Fibroblast of pulmonary artery (primary cell): ENCODE measurements at regions not wholly inside any gene's neighbourhood (a gene's known extent, or its start where the extent isn't known, plus 50 kb on each side); places are given as distances from the start of the nearest gene placed in this dataset.

ENCODE experiments used
- DNase-seq: peaks from one replicate; pipeline ENCODE4 v3.0.0-alpha.2; 2010; ENCODE audit warnings: low read depth
- H3K4me3 ChIP-seq: replicated peaks from 2 replicates; pipeline ENCODE4 v1.5.1; 2011; ENCODE audit warnings: low read depth, mild to moderate bottlenecking, control low read depth, low read length, moderate library complexity
- TF ChIP-seq, protein P1 (sequence below): IDR thresholded peaks from 2 replicates; pipeline ENCODE4 v1.5.1; 2011; ENCODE audit warnings: mild to moderate bottlenecking, control low read depth, low read length, inconsistent platforms; ENCODE audit errors: missing control alignments

DNA sequence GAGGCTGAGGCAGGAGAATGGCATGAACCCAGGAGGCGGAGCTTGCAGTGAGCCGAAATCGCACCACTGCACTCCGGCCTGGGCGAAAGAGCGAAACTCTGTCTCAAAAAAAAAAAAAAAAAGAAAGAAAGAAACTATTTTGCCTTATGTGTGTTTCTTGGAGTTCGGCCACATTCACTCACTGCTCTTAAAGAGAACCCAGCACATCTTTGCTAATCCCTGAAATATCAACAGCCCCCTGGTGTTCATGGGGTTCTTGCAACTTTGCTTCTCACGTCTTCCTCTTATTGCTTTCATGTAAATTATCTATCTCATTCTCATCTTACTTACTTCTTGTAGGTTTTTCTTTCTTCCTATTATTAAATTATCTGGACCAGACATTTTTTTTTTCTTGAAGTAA, 126.3 kb upstream of the ASTN2 start:
- no peak for DNase-seq
- no peak overlapping the region for H3K4me3 ChIP-seq
- TF ChIP-seq, protein P1, sequence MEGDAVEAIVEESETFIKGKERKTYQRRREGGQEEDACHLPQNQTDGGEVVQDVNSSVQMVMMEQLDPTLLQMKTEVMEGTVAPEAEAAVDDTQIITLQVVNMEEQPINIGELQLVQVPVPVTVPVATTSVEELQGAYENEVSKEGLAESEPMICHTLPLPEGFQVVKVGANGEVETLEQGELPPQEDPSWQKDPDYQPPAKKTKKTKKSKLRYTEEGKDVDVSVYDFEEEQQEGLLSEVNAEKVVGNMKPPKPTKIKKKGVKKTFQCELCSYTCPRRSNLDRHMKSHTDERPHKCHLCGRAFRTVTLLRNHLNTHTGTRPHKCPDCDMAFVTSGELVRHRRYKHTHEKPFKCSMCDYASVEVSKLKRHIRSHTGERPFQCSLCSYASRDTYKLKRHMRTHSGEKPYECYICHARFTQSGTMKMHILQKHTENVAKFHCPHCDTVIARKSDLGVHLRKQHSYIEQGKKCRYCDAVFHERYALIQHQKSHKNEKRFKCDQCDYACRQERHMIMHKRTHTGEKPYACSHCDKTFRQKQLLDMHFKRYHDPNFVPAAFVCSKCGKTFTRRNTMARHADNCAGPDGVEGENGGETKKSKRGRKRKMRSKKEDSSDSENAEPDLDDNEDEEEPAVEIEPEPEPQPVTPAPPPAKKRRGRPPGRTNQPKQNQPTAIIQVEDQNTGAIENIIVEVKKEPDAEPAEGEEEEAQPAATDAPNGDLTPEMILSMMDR: no peak

DNA sequence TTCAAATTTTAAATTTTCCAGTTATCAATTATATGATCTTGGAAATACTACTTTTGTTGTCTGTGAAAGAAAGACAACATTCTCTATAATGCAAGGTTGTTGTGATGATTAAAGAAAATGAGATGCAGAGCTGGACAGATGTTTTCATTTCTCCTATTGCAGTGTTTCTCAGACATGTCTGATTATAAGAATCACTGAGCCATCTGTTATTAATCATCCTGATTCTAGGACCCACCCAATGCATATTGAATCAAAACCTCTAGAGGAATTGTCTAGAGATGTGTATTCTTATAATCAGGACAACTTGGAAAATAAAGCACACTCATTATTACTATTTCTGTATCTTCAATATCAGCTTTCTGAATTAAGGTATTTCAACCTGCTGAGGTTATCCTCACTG, 121.1 kb upstream of the ASTN2 start:
- H3K4me3 ChIP-seq: no peak overlapping the region
- TF ChIP-seq, protein P1: no peak
- no peak for DNase-seq

DNA sequence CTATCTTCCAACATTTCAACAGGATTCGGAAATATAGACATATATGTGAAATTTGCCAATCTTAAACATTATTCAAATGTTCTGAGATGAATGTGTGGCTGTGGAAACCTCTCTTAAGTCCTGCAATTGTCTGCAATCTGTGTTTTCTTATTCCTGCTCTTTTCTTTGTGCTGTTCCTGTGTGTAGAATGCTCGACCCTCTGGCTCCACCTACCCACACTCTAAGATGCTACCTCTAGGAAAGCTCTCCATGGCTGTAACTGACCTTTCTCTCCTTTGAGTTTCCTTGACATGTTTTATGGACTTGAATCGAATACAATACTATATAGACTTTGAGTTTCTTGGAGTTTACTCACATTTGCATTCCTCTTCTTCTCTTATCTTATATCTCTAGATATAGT, 120.6 kb upstream of the ASTN2 start:
- no peak overlapping the region for H3K4me3 ChIP-seq
- TF ChIP-seq, protein P1: no peak
- DNase-seq: no peak

DNA sequence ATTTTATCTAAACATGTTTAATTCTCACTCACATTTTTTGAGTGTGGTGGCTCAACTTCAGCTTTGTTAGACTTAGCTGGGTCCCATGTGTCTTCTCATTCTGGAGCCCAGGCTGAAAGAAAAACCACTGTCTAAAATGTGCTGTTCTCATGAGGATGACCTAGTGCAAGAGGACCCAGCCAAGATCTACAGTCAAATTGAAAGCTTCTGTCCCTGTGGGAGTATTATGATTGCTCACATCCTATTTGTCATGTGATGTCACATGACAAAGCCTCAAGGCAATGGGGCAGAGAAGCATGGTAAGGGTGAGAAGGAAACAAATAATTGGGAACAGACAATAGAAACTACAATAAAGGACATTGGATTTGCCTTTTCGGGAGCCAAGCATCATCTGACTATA, 113.4 kb upstream of the ASTN2 start:
- DNase-seq: no peak
- TF ChIP-seq, protein P1: no peak
- no peak overlapping the region for H3K4me3 ChIP-seq

DNA sequence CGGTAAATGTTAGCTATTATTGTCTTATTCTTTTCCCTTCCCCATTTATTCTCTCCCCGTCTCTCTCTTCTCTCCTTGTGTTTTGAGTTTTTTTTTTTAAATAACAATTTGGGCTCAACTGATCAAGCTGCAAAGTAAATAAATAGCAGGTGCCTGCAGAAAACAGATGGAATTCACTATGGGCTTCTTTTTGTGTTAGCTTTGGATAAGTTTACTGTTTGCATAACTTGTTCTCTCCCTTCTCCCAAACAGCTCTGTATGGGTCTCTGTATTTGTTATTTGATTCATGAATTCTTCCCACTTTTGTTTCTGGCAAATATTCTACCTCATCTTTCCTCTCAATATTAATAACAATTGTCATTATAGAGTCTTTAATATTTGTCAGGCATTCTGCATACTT, 111.8 kb upstream of the ASTN2 start:
- DNase-seq: no peak
- no peak overlapping the region for H3K4me3 ChIP-seq
- TF ChIP-seq, protein P1: no peak

DNA sequence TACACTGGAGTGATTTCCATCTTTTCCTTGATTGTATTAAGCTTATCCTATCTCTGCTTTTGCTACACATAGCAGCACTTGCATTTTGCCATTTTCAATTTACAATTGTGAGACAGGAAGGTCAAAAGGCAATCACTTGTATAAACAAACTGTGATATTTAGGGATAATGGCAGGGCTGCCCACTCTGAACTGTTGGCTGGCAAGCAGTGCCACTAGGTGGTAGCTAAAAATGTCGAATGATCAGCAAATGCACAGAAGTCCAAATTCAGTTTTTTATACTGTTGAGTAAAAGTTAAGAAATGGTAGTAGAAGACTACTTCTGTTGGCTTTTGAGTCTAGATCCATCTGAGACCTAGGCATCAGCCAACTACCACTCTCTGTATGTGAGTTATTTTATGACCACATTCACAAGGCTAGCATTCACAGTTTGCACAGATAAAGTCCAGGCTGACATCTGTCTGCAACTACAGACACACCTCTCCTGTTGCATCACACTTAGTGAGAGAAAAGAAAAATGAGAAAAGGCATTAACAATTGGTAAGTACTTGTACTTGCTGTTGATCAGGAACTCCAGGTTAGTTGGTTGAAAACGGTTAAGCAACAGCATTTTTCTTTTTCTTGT, 108.8 kb upstream of the ASTN2 start:
- H3K4me3 ChIP-seq: no peak overlapping the region
- no peak for DNase-seq
- TF ChIP-seq, protein P1: no peak

DNA sequence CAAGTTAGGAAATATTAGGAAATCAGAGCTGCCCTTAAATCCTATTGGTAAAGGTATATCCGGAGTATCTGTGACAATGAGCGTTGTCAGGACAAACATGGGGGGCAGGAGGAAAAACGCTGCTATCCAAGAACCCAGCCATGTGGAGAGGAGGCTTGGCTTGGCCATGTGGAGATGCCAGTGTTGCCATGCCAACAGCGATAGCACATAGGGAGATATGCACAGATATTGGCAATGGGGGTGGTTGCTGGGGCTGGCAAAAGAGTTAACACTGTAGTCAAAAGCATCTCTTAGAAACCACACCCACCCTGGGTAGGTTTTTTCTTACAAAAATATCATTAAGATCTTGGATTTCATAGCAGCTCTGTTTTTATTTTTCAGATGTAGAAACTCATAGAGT, 106.4 kb upstream of the ASTN2 start:
- H3K4me3 ChIP-seq: no peak overlapping the region

More for the DNA sequence above, 106.4 kb upstream of the ASTN2 start:
- DNase-seq: no peak
- TF ChIP-seq, protein P1: no peak
